ENCODE measurements at regions not wholly inside any gene's neighbourhood (a gene's known extent, or its start where the extent isn't known, plus 50 kb on each side); places are given as distances from the start of the nearest gene placed in this dataset.

DNA sequence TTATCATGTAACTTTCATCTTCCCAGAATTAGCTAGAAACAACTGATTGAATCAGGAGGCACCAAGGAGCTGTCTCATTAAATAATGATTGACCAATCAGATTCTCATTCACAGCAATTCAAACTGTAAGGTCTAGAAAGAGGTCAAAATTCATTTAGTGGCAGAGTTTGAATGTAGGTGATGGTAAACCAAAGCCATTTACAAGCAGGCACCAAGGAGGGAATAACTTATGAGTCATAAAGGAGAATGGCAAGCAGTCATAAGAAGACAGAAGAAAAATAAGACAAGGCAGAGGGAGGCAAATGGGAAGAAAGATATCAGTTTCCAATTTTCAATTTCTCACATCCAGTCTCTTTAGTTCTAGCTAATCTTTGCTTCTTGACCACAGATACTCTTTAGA, 52.9 kb upstream of the DEFB112 start:
- TF ChIP-seq POLR2A (IDR thresholded peaks at IDR 0.05; ENCODE audit: low read depth) (no peak), POLR2AphosphoS5 (IDR thresholded peaks at IDR 0.05) (no peak), EP300 (IDR thresholded peaks at IDR 0.05) (no peak), CTCF (IDR thresholded peaks at IDR 0.05) (no peak)
- no peaks in the 10 kb centered on the region for H3K36me3 ChIP-seq
- no peaks in the 10 kb centered on the region for H3K4me1 ChIP-seq
- no peak for DNase-seq (ENCODE audit: extremely low spot score)
- H3K27me3 ChIP-seq, result no peaks in the 10 kb centered on the region
- H3K27ac ChIP-seq (replicated peaks in 1 of 4), result no peak overlapping the region
- H3K4me3 ChIP-seq, result no peak overlapping the region
- intact Hi-C loops (cut with DNase I), result no loop called here
- no peaks in the 10 kb centered on the region for H3K9me3 ChIP-seq

GRCh38 chr6:50110587-50110986, 60.9 kb upstream of the DEFB112 start:
- intact Hi-C loops (cut with DNase I), result no loop called here
- H3K4me3 ChIP-seq, result no peak overlapping the region
- no peak overlapping the region for H3K27ac ChIP-seq (replicated peaks in 1 of 4)
- no peaks in the 10 kb centered on the region for H3K9me3 ChIP-seq
- TF ChIP-seq POLR2AphosphoS5 (IDR thresholded peaks at IDR 0.05) (no peak), EP300 (IDR thresholded peaks at IDR 0.05) (no peak), CTCF (IDR thresholded peaks at IDR 0.05) (no peak), POLR2A (IDR thresholded peaks at IDR 0.05; ENCODE audit: low read depth) (no peak)
- 93% methylated on average over 2 of the region's 2 CpGs for WGBS
- peaks cover 0 to 7% (median 0%) of the 10 kb centered on the region in 4 donors for H3K4me1 ChIP-seq
- H3K36me3 ChIP-seq, result no peaks in the 10 kb centered on the region
- no peak for DNase-seq (ENCODE audit: extremely low spot score)
- no peaks in the 10 kb centered on the region for H3K27me3 ChIP-seq

DNA sequence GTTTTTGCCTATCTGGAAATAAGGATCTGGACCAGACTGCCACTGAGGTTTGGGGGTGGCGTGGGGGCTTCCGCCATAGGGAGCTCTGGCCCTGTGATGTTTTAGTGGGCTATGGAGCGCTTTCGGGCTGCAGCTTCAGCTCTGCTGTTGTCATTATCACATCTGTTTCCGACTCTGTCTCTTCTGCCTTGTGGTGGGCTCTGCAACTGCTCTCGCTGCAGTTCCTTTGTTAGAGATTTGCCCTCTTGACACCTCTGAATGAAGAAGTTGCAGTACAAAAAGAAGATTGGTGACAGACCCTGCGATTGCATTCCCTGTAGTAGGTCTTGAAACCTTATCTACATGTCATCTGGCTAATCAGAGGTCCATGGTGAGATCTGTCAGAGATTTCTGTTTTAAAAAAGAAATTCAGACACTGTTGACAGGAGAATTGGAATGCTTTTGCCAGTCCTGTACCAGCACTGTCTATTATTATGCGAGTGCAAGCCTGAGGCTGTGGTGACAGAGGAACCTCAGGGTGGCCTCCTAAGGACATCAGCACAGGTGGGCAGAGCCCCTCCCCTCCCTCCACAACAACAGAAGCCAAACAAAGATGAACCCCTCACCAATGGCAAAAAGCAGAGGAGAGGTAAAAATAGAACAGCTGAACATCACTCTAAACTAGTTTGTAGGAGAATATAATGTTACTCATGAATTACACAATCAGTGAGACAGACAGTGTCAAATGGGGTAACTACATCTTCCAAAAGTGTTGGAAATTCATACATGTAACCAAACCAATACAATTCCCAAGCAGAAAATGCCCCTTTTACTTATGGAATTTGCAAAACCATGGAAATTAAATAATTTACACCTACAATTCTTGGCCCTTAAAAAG, 63.5 kb upstream of the DEFB112 start:
- intact Hi-C loops (cut with DNase I), result no loop called here
- peaks cover 0 to 7% (median 0%) of the 10 kb centered on the region in 4 donors for H3K4me1 ChIP-seq
- no peak for TF ChIP-seq POLR2AphosphoS5 (IDR thresholded peaks at IDR 0.05)
- no peak for TF ChIP-seq CTCF (IDR thresholded peaks at IDR 0.05)
- TF ChIP-seq POLR2A (IDR thresholded peaks at IDR 0.05; ENCODE audit: low read depth), result no peak
- no peak for TF ChIP-seq EP300 (IDR thresholded peaks at IDR 0.05)
- no peaks in the 10 kb centered on the region for H3K9me3 ChIP-seq
- 81% methylated on average over 8 of the region's 8 CpGs for WGBS
- H3K27ac ChIP-seq (replicated peaks in 1 of 4), result no peak overlapping the region
- H3K4me3 ChIP-seq, result no peak overlapping the region
- H3K27me3 ChIP-seq, result no peaks in the 10 kb centered on the region
- DNase-seq (ENCODE audit: extremely low spot score), result no peak
- H3K36me3 ChIP-seq, result no peaks in the 10 kb centered on the region

DNA sequence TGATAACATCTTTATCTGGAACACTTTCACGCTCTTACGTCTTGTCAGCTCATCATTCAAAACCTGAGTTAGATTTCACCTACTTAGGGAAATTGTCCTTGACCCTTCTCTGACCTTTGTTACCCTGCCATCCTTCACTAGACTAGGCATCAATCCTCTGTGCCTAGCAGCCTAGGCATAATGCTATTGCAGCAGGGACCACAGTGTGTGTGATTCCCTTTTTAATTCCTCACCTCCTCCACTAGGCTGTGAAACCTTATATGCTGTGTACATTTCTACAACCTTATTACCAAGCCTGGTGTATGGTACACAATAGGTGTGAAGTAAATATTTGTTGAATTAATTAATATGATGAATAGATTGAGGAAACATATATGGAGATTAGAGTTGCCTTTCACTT, 66.7 kb upstream of the DEFB112 start:
- whole genome bisulfite sequencing, result 92% methylated on average over 2 of the region's 2 CpGs
- Histone ChIP-seq H3K4me1 (peaks cover 0 to 7% (median 3%) of the 10 kb centered on the region in 4 donors), H3K36me3 (no peaks in the 10 kb centered on the region), H3K27ac (replicated peaks in 1 of 4) (no peak overlapping the region), H3K27me3 (no peaks in the 10 kb centered on the region), H3K9me3 (no peaks in the 10 kb centered on the region), H3K4me3 (no peak overlapping the region)
- TF ChIP-seq CTCF (IDR thresholded peaks at IDR 0.05) (no peak), EP300 (IDR thresholded peaks at IDR 0.05) (no peak), POLR2A (IDR thresholded peaks at IDR 0.05; ENCODE audit: low read depth) (no peak), POLR2AphosphoS5 (IDR thresholded peaks at IDR 0.05) (no peak)
- no peak for DNase-seq (ENCODE audit: extremely low spot score)
- intact Hi-C loops (cut with DNase I), result no loop called here
